Fibroblast of lung (primary cell): ENCODE measurements at regions not wholly inside any gene's neighbourhood (a gene's known extent, or its start where the extent isn't known, plus 50 kb on each side); places are given as distances from the start of the nearest gene placed in this dataset.
"Not testable (repeated sequence)": the region's sequence is repeated elsewhere in the genome, so short reads cannot be mapped to it uniquely, and the experiment has no call there.

Experiments used
- EZH2 ChIP-seq: IDR thresholded peaks from 2 replicates; pipeline ENCODE4 v1.5.1; 2012; ENCODE audit warnings: low read length, control low read depth, mild to moderate bottlenecking; ENCODE audit errors: missing control alignments
- TF ChIP-seq, protein P1 (sequence below), 2 donors: IDR thresholded peaks in 1 of 2; conservative IDR thresholded peaks in 1 of 2; 1 replicate in 1 of 2; 2 replicates in 1 of 2; pipeline ENCODE4 v1.5.1; 2011 to 2012; ENCODE audit warnings: low read length in 2 of 2, control low read depth in 1 of 2, inconsistent platforms in 1 of 2, low read depth in 1 of 2, mild to moderate bottlenecking in 1 of 2

DNA sequence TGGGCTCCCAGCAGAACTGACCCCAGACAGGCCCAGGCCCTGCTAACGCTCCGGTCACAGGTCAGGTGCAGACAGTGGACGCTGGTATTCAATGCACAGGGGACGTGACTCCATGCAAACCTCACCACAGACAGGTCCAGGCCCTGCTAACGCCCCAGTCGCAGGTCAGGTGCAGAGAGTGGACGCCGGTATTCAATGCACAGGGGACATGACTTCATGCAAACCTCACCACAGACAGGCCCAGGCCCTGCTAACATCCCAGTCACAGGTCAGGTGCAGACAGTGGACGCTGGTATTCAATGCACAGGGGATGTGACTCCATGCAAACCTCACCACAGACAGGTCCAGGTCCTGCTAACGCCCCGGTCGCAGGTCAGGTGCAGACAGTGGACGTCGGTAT lies 98.5 kb downstream of the SHOX start:
- TF ChIP-seq, protein P1, sequence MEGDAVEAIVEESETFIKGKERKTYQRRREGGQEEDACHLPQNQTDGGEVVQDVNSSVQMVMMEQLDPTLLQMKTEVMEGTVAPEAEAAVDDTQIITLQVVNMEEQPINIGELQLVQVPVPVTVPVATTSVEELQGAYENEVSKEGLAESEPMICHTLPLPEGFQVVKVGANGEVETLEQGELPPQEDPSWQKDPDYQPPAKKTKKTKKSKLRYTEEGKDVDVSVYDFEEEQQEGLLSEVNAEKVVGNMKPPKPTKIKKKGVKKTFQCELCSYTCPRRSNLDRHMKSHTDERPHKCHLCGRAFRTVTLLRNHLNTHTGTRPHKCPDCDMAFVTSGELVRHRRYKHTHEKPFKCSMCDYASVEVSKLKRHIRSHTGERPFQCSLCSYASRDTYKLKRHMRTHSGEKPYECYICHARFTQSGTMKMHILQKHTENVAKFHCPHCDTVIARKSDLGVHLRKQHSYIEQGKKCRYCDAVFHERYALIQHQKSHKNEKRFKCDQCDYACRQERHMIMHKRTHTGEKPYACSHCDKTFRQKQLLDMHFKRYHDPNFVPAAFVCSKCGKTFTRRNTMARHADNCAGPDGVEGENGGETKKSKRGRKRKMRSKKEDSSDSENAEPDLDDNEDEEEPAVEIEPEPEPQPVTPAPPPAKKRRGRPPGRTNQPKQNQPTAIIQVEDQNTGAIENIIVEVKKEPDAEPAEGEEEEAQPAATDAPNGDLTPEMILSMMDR (conservative IDR thresholded peaks at IDR 0.05 in 1 of 2, IDR thresholded peaks at IDR 0.05 in 1 of 2; ENCODE audit: low read depth in 1 of 2, low read length in 2 of 2) = not testable (repeated sequence)
- TF ChIP-seq EZH2 = not testable (repeated sequence)
